NB4 (cell line): ENCODE measurements at regions not wholly inside any gene's neighbourhood (a gene's known extent, or its start where the extent isn't known, plus 50 kb on each side); places are given as distances from the start of the nearest gene placed in this dataset.
"Not testable (repeated sequence)": the region's sequence is repeated elsewhere in the genome, so short reads cannot be mapped to it uniquely, and the experiment has no call there.

Experiments
- DNase-seq: peaks from one replicate; pipeline ENCODE4 v3.0.0; 2010; ENCODE audit warnings: low read depth
- H3K4me3 ChIP-seq: one replicate; pipeline ENCODE4 v1.5.1; 2011; ENCODE audit warnings: mild to moderate bottlenecking, low read depth, low read length, moderate library complexity
- MYC ChIP-seq: IDR thresholded peaks from 2 replicates; pipeline ENCODE4 v1.6.1; 2011; ENCODE audit warnings: low read depth, low read length
- POLR2A ChIP-seq: IDR thresholded peaks from 2 replicates; pipeline ENCODE4 v1.6.1; 2011; ENCODE audit warnings: mild to moderate bottlenecking; ENCODE audit not compliant: insufficient read length; ENCODE audit errors: extremely low read depth
- TF ChIP-seq, protein P1 (sequence below): IDR thresholded peaks from 2 replicates; pipeline ENCODE4 v1.6.1; 2011; ENCODE audit warnings: low read depth, low read length
- TF ChIP-seq, protein P2 (sequence below): IDR thresholded peaks from one replicate; pipeline ENCODE4 v1.5.1; 2012; ENCODE audit warnings: low read depth, low read length

DNA sequence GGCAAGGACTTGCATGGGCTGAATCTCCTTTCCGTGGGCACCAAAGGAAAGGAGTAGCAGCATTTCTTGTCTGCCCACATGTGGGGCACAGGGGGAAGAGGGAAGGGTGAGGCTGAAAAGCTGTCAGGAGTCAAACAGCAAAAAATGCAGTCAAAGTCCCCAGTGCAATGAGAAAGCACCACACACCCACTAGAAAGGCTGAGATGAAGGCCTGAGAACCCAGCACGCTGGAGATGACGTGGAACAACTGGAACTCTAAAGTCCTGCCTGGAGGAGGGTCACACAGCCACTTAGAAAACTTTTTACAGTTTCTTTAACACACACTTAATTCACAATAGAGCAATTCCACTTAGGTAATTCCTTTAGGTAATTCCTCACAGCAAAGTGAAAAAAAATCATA lies 94.6 kb upstream of the IGFBPL1 start:
- no peak overlapping the region for H3K4me3 ChIP-seq
- TF ChIP-seq POLR2A: no peak
- TF ChIP-seq, protein P1, sequence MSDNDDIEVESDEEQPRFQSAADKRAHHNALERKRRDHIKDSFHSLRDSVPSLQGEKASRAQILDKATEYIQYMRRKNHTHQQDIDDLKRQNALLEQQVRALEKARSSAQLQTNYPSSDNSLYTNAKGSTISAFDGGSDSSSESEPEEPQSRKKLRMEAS: no peak
- TF ChIP-seq, protein P2, sequence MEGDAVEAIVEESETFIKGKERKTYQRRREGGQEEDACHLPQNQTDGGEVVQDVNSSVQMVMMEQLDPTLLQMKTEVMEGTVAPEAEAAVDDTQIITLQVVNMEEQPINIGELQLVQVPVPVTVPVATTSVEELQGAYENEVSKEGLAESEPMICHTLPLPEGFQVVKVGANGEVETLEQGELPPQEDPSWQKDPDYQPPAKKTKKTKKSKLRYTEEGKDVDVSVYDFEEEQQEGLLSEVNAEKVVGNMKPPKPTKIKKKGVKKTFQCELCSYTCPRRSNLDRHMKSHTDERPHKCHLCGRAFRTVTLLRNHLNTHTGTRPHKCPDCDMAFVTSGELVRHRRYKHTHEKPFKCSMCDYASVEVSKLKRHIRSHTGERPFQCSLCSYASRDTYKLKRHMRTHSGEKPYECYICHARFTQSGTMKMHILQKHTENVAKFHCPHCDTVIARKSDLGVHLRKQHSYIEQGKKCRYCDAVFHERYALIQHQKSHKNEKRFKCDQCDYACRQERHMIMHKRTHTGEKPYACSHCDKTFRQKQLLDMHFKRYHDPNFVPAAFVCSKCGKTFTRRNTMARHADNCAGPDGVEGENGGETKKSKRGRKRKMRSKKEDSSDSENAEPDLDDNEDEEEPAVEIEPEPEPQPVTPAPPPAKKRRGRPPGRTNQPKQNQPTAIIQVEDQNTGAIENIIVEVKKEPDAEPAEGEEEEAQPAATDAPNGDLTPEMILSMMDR: no peak
- no peak for TF ChIP-seq MYC
- DNase-seq: no peak

DNA sequence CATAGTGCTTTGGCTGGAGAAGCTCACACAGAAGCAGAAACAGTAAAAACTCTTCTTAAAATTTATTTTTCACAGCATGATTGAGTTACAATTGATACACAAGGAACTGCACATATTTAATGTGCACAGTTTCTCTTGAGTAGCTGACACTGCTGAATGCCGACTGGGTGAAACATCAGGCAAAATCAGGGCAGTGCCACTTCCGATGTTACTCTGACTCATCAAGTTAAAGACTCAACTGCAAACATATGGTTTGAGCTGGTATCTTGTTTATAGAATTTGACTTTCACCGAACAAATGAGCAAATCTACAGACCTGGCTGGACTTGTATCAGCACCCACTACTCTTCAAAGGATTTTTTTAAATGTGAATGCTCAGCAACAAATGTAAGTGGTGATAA lies 92.0 kb upstream of the IGFBPL1 start:
- DNase-seq, H3K4me3 ChIP-seq: not testable (repeated sequence)

DNA sequence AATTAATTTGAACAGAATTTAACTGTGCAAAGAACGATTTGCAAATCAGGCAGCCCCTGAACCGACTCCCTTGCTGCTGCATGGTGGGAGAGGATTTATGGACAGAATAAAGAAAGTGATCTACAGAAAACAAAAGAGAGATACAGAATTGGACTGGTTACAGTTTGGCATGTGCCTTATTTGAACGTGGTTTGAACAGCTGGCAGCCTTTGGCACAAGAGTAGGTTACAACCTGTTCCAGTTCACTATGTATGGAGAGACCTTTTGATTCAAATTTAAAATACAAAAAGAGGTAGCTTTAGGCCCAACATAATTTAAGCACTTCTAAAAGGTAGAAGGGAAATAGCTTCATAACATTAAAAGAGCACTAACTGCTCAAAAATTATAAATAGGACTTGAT lies 90.8 kb upstream of the IGFBPL1 start:
- not testable (repeated sequence) for H3K4me3 ChIP-seq, DNase-seq

DNA sequence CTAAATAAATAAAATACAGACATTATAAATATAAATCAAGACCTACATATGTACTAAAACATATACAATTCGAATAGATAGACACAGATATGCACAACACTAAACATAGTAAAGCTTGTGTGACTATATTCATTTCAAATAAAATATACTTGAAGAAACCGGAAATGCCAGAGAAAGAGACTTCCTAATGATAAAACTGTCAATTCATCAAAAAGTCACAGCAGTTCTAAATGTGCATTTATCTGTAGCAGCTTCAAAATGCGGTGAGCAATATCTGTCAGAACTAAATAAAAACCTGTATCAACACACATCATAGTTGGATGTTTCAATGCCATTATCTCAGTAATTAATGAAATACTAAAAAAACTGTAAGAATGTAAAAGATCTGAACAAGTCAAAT lies 86.1 kb upstream of the IGFBPL1 start:
- DNase-seq, H3K4me3 ChIP-seq: not testable (repeated sequence)

DNA sequence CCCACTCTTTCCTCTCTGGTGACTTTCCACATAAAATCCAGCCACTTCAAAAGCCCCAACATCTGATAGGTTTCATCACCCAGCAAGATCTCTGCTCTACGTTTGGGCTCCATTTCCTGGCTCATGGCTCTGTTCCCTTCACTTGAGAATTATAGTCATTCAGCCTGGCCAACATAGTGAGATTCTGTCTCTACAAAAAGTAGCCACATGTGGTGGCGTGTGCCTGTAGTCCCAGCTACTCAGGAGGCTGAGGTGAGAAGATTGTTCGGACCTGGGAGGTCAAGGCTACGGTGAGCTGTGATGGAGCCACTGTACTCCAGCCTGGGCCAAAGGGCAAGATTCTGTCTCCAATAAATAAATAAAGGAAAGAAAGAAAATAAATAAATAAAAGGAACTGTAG lies 83.3 kb upstream of the IGFBPL1 start:
- DNase-seq: no peak
- TF ChIP-seq MYC (no peak), POLR2A (no peak)
- TF ChIP-seq, protein P2: no peak
- TF ChIP-seq, protein P1: no peak
- H3K4me3 ChIP-seq: no peak overlapping the region

DNA sequence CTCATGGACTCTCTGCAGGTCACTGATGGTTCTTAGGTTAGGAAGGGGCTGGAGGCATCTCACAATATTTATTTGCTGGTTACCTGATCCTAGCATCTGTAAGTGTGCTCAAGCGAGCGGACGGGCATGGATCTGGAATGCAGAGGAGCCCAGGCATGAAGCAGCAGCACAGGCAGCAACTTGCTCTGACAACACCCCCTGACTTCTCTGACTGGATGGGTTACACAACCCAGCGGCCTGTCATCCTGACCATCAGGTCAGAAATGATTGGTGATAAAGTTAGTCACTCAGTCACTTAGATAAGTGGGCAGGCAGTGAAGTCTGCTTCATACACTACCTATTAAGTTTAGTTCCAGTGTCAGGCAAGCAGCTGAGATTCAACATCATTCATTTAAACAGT lies 75.9 kb upstream of the IGFBPL1 start:
- peak; percentile 22 for DNase-seq
- not testable (repeated sequence) for H3K4me3 ChIP-seq

DNA sequence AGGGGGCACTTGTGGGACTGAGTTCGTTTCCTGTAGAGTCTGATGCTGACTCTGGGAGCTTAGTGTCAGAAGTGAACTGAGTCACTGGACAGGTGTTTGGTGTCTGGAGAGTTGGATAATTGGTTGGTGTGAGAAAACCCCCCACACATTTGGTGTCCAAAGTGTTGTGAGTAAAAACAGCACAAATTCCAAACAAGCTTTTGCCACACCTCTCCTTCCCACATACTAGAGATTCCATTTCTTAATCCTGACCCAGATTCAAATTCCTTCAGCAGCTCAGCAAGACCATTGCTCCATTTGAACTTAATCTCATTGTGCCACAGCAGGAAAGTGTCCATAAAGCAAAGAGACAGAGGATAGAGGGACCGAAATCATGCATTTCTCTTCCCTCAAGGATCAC lies 74.3 kb upstream of the IGFBPL1 start:
- not testable (repeated sequence) for DNase-seq, H3K4me3 ChIP-seq

DNA sequence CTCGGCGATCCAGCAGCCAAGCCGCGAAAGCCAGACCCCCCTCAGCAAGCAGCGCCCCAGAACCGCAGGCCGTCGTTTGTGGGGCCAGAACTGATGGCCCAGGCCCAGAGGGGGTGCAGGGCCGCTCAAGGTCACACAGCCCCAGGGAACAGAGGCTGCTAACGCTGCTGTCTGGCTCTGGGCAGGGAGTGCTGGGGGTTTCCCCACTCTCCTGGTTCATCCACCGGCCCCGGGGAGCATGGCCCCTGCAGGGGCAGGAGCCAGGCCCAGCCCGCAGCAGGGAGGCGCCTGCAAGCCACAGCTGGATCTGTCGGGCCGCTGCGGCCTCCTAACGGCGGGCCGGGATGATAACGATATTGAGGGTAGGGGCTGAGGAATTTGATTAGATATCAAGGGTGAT lies 64.8 kb upstream of the IGFBPL1 start:
- no peak for DNase-seq
- TF ChIP-seq, protein P1: no peak
- no peak for TF ChIP-seq MYC
- TF ChIP-seq, protein P2: no peak
- no peak for TF ChIP-seq POLR2A

DNA sequence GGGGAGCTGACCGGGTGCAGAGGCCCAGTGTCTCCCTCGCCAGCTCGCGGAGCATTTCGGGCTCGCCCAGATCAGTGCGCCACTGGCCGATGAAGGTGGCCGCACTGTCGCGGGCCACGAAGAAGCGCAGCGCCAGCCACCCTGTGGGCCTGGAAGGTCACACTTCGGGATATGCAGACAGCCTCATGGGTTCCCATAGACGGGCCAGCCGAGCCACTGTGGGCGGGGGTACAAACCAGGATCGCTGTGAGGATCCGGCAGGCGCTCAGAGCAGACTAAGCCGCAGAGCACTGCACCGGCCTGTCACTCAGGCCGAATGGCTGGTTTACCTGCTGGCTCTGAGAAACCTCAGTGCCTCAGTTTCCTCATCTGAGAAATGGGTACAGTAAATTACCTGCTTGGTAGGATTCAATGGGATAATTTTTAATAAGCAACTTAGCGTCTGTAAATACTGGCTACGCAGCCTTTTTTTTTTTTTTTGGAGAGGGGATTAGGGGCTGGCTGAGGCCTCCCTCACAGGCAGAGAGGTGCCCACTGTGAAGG lies 64.0 kb upstream of the IGFBPL1 start:
- DNase-seq: no peak
- H3K4me3 ChIP-seq: no peak overlapping the region
- TF ChIP-seq, protein P1: no peak
- no peak for TF ChIP-seq POLR2A
- TF ChIP-seq, protein P2: no peak
- no peak for TF ChIP-seq MYC

More for the DNA sequence above, 64.8 kb upstream of the IGFBPL1 start:
- H3K4me3 ChIP-seq: no peak overlapping the region

DNA sequence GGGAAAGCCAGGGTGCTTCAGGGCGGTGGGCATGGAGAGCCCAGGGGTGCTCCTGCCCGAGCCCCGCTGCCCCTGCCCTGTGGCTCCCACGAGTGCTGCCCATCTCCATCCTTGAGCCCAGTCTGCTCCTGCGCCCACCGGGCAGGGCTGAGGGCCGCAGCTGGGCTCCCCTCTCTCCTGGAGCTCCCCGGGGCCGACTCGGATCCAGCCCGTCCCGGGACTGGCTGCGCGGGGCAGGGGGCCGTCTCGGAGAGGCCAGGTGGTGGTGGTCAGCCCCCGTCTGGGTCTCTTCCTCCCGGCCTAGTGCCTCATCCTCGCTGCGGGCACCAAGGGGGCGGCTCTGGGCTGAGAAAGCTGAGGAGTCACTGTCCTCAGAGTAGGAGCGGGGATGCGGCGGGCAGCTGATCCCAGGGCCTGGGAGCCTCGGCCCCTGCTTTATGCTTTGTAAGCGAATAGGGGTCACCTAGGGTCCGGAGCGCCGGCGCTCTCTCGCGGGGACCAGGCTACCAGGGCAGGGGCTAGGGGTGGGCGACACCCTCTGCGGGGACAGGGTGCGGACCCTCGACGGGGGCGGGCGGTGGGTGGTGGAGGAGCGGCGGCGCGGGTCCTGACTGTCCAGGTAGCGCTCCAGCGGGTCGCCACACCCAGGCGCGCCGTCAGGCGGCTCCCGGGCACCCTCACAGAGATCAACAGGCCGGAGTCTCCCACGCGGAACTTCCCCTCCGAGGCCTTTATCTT lies 63.3 kb upstream of the IGFBPL1 start:
- not testable (repeated sequence) for H3K4me3 ChIP-seq, DNase-seq
